OCI-LY1 (cell line): ENCODE measurements at regions not wholly inside any gene's neighbourhood (a gene's known extent, or its start where the extent isn't known, plus 50 kb on each side); places are given as distances from the start of the nearest gene placed in this dataset.

Experiments
- H2AFZ ChIP-seq: fragments of 200-600 bp; sonication (generic), shearing (Covaris generic); 2 replicates; pipeline ENCODE4 v1.6.0; 2014; ENCODE audit warnings: antibody characterized with exemption, mild to moderate bottlenecking, low read length
- H3F3A ChIP-seq: fragments of 200-600 bp; sonication (generic), shearing (Covaris generic); 2 replicates; pipeline ENCODE4 v1.6.0; 2014; ENCODE audit warnings: mild to moderate bottlenecking, antibody characterized with exemption, low read length, moderate library complexity; ENCODE audit not compliant: insufficient read depth
- H3K27ac ChIP-seq: fragments of 200-600 bp; sonication (generic); 2 replicates; pipeline ENCODE4 v1.5.1; 2014; ENCODE audit warnings: low read length, mixed run types, mild to moderate bottlenecking, low read depth; ENCODE audit not compliant: poor library complexity, severe bottlenecking
- H3K27me3 ChIP-seq: fragments of 200-600 bp; sonication (generic); 2 replicates; pipeline ENCODE4 v1.6.0; 2014; ENCODE audit warnings: antibody characterized with exemption, mild to moderate bottlenecking, low read length, moderate library complexity; ENCODE audit not compliant: insufficient read depth
- H3K36me3 ChIP-seq: fragments of 200-600 bp; sonication (generic); 2 replicates; pipeline ENCODE4 v1.6.1; 2014; ENCODE audit warnings: mild to moderate bottlenecking, antibody characterized with exemption, low read length, moderate library complexity, mixed read lengths; ENCODE audit not compliant: insufficient read depth
- H3K4me1 ChIP-seq: fragments of 200-600 bp; sonication (generic); 2 replicates; pipeline ENCODE4 v1.5.1; 2014; ENCODE audit warnings: mild to moderate bottlenecking, low read length, moderate library complexity; ENCODE audit not compliant: insufficient read depth, severe bottlenecking
- H3K4me2 ChIP-seq: fragments of 200-600 bp; sonication (generic), shearing (Covaris generic); 2 replicates; pipeline ENCODE4 v1.6.1; 2014; ENCODE audit warnings: low read length
- H3K4me3 ChIP-seq: fragments of 200-600 bp; sonication (generic); 2 replicates; pipeline ENCODE4 v1.5.1; 2014; ENCODE audit warnings: low read length, low read depth, mild to moderate bottlenecking, mixed read lengths; ENCODE audit not compliant: poor library complexity, severe bottlenecking
- H3K79me2 ChIP-seq: fragments of 200-600 bp; shearing (Covaris generic); 2 replicates; pipeline ENCODE4 v1.6.1; 2016; ENCODE audit warnings: mixed run types, low read length, mixed read lengths; ENCODE audit not compliant: insufficient read depth
- H3K9ac ChIP-seq: fragments of 200-600 bp; sonication (generic), shearing (Covaris generic); 2 replicates; pipeline ENCODE4 v1.6.1; 2014; ENCODE audit warnings: mild to moderate bottlenecking, low read length, mixed read lengths
- H3K9me2 ChIP-seq: fragments of 200-600 bp; sonication (generic), shearing (Covaris generic); 2 replicates; pipeline ENCODE4 v1.6.1; 2014; ENCODE audit warnings: low read depth, mild to moderate bottlenecking, low read length, mixed read lengths
- H3K9me3 ChIP-seq: fragments of 200-600 bp; shearing (Covaris generic); 2 replicates; pipeline ENCODE4 v1.6.1; 2014; ENCODE audit warnings: low read length, mixed read lengths
- H4K20me1 ChIP-seq: fragments of 200-600 bp; sonication (generic), shearing (Covaris generic); 2 replicates; pipeline ENCODE4 v1.6.0; 2016; ENCODE audit warnings: mild to moderate bottlenecking, low read length; ENCODE audit not compliant: insufficient read depth
- CTCF ChIP-seq: fragments of 200-600 bp; sonication (generic), shearing (Covaris generic); IDR thresholded peaks from 2 replicates; pipeline ENCODE4 v1.5.1; 2017; ENCODE audit warnings: mild to moderate bottlenecking, antibody characterized with exemption, low read length, moderate library complexity, mixed read lengths
- EZH2 ChIP-seq: fragments of 200-600 bp; sonication (generic), shearing (Covaris generic); IDR thresholded peaks from 2 replicates; pipeline ENCODE4 v1.8.0; 2017; ENCODE audit warnings: borderline replicate concordance, mixed run types, mild to moderate bottlenecking, antibody characterized with exemption, low read length, moderate library complexity, mixed read lengths

DNA sequence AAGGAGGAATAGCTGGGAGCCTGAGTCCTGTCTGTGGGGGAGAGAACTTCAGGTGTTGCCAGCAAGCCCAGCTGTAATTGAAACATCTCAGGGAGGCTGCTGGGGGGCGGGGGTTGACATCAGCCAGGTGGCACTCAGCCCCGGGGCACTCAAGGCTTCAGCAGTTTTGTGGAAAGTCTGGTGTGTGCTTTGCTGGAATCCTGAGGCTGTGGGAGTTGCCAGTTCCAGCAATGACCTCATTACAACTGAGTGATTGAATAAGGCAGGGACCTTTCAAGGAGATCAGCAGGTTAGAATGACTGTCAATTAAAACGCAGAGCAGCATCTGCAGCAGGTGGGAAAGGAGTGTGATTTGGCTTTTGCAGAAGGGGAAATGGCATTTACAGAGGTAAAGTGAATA is 75.7 kb downstream of the FAM43A start:
- no peaks in the 10 kb centered on the region for H4K20me1 ChIP-seq
- H3K4me1 ChIP-seq = no peaks in the 10 kb centered on the region
- H3K9me2 ChIP-seq = no peaks in the 10 kb centered on the region
- H3K27ac ChIP-seq = no peak overlapping the region
- H3F3A ChIP-seq = no peaks in the 10 kb centered on the region
- TF ChIP-seq EZH2 (no peak), CTCF (no peak)
- no peak overlapping the region for H3K9ac ChIP-seq
- no peak overlapping the region for H3K4me2 ChIP-seq
- no peak overlapping the region for H3K4me3 ChIP-seq
- no peaks in the 10 kb centered on the region for H3K36me3 ChIP-seq
- H3K9me3 ChIP-seq = no peaks in the 10 kb centered on the region
- H3K27me3 ChIP-seq = peaks cover 17% of the 10 kb centered on the region; the same call in 1 of the 2 replicates
- H2AFZ ChIP-seq = no peak overlapping the region
- H3K79me2 ChIP-seq = no peaks in the 10 kb centered on the region

- no peaks in the 10 kb centered on the region for H3K36me3 ChIP-seq
- no peaks in the 10 kb centered on the region for H3K9me3 ChIP-seq
- H4K20me1 ChIP-seq = no peaks in the 10 kb centered on the region
- no peak overlapping the region for H2AFZ ChIP-seq
- H3K27me3 ChIP-seq = peaks cover 17% of the 10 kb centered on the region; the same call in 1 of the 2 replicates
- no peak overlapping the region for H3K4me2 ChIP-seq
- H3K4me1 ChIP-seq = peaks cover 13% of the 10 kb centered on the region
- no peaks in the 10 kb centered on the region for H3K9me2 ChIP-seq
- H3K79me2 ChIP-seq = no peaks in the 10 kb centered on the region
- no peak overlapping the region for H3K4me3 ChIP-seq
- H3K9ac ChIP-seq = no peak overlapping the region
- H3K27ac ChIP-seq = no peak overlapping the region
- no peaks in the 10 kb centered on the region for H3F3A ChIP-seq
- TF ChIP-seq CTCF = no peak
- TF ChIP-seq EZH2 = no peak
Measured at GRCh38 chr3:194766845-194767244, 81.2 kb downstream of the FAM43A start.

- Histone ChIP-seq H3F3A (no peaks in the 10 kb centered on the region), H3K27me3 (peaks cover 20% of the 10 kb centered on the region; the same call in 1 of the 2 replicates), H2AFZ (no peak overlapping the region), H3K4me3 (no peak overlapping the region), H3K36me3 (no peaks in the 10 kb centered on the region), H3K9me3 (no peaks in the 10 kb centered on the region), H4K20me1 (no peaks in the 10 kb centered on the region), H3K9ac (no peak overlapping the region), H3K9me2 (no peaks in the 10 kb centered on the region), H3K79me2 (no peaks in the 10 kb centered on the region), H3K27ac (no peak overlapping the region), H3K4me2 (no peak overlapping the region), H3K4me1 (peaks cover 13% of the 10 kb centered on the region)
- no peak for TF ChIP-seq CTCF
- no peak for TF ChIP-seq EZH2
Measured at GRCh38 chr3:194767446-194768207, 81.9 kb downstream of the FAM43A start.
